GM19372 (cell line): ENCODE measurements at regions not wholly inside any gene's neighbourhood (a gene's known extent, or its start where the extent isn't known, plus 50 kb on each side); places are given as distances from the start of the nearest gene placed in this dataset.

ENCODE experiments used
- ATAC-seq: cut with Tn5 transposase; IDR thresholded peaks from one replicate; pipeline ENCODE4 v1.9.1; 2021; ENCODE audit warnings: mild to moderate bottlenecking, low read depth, moderate library complexity; ENCODE audit not compliant: unreplicated experiment

DNA sequence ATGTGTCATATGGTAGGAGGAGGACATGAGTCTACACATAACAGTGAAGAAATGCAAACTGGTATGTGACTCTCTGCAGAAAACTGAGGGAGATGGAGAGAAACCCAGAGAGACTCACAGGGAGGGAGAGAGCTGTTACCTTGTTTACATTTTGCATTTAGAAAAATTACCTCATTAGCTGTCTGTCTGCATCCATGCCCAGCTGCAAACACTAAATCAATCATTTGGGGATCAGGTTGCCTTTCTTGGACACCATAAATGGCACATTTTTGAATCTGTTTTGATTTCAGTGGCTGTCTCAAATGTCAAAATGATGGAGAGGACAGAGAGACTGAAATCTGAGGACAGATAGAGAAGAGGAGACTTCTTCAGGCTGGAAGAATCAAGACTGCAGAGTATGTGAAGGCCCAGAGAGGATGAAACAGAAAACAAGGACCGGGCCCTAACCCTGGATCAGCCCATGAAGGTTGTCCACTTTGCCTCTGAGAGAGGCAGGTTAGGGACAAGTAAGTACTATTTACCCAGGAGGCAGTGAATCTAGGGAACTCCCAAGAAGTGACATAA is 92.2 kb downstream of the UNC5CL start:
- ATAC-seq, result no peak

DNA sequence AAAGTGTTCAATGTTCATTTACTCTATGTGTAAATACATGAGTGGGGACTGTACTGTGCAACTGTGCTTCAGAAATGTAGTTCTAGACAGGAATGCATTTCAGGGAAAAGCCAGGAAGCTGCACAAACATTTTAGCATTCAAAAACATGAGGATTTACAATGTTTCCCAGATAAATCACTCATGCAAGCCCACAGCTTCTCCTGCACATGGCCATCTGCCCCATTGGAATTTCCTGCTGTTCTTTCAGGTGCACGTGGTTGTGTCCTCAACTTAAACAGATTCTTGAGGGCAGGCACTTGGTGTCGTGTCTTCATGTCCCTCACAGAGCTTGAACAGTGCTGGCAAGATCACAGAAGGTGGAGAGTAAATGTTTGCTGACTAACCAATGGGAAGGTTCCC is 101.5 kb downstream of the UNC5CL start:
- ATAC-seq, result no peak

- no peak for ATAC-seq
Measured at GRCh38 chr6:40936818-40937251, 102.2 kb downstream of the UNC5CL start.

DNA sequence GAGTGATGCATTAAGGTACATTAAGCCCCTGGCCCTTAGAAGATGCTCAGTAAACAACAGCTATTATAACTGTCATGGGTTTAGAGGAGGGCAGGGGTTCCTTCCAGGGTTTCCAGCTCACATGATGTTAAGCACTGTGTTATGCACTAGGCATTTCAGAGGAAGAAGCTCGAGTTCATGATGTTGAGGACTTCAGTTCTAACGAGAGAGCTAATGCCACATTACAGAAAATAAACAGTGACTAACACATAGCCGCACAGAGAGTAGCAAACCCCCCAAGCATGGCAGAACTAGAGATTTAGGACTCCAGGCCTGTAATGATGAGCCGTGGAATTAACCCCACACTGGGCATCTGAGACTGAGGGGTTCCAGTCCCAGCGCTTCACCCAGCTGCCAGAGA is 105.2 kb downstream of the UNC5CL start:
- no peak for ATAC-seq

DNA sequence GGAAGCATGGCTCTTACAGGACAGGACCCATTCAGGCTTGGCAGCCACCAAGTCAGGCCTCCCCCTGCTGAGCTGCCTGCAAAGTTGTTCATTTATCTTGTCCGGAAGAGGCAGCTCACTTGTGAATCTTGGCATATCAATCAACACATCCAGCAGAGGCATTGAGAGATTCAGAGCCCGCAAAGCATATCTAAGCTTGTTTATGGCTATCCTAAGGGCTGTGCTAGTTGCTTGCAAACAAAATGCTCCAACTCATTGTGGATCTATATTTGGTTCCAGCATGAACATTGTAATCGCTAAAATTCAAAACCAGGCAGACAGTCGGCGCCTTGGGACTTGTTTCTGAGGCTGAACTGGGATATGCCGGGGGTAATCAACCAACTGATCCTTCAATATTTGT is 106.1 kb downstream of the UNC5CL start:
- no peak for ATAC-seq

DNA sequence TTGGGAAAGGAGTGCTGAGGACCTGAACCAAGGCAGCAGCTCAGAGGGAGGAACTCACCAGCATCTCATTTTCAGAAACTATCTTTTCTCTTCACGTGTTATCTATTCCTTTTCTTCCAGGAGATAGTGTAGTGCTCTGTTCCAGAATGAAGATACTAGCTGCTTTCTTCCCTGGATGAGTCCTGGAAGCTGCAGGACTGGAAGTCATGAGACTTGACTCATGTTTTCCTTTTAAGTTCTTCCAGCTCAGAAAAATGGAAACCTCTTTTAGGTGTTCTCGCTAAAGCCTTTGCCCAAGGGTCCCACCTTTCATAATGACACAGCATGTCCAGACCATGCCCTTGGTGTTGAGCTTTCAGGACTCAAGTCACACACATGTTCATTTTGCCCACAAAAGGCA is 106.7 kb downstream of the UNC5CL start:
- ATAC-seq, result no peak

- ATAC-seq, result no peak
Measured at GRCh38 chr6:40931931-40932330, 107.1 kb downstream of the UNC5CL start.

- no peak for ATAC-seq
Measured at GRCh38 chr6:40930555-40930954, 108.5 kb downstream of the UNC5CL start.

DNA sequence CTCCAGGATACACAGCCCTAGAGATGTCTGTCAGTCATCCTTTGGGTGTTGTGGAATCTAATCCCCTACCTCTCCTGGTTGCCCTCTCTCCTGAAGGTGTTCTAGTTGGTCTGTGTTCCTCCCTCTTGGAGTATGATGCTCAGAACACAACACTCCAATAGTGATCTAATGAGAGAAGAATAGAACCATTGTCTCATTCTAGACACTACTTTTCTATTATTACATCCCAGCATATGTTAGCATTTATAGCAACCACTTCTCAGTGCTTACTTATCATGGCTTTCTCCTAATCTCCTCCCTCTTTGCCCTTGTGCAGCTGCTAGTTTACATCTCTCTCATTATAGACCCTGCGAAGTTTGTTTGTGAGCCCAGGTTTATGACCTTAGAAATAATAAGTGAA is 109.0 kb downstream of the UNC5CL start:
- no peak for ATAC-seq

- no peak for ATAC-seq
Measured at GRCh38 chr6:40929176-40929575, 109.8 kb downstream of the UNC5CL start.

DNA sequence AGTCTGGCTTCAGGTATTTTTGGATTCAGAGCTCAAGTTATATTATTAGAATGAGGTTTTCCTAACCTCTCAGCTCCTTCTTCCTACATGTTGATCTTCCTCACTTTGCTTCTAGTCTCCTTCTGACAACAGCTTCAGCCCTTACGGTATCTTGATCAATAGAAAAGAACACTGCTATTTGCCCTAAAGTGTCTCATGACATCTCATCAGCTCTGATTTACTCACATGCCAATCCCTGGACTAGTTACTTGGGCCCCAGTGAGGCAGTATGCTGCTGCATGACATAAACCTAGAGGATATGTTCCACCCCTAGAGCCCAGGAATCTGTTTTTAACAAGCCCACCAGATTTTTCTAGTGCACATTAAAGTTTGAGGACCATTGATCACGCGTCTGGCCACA is 110.3 kb downstream of the UNC5CL start:
- ATAC-seq, result no peak

DNA sequence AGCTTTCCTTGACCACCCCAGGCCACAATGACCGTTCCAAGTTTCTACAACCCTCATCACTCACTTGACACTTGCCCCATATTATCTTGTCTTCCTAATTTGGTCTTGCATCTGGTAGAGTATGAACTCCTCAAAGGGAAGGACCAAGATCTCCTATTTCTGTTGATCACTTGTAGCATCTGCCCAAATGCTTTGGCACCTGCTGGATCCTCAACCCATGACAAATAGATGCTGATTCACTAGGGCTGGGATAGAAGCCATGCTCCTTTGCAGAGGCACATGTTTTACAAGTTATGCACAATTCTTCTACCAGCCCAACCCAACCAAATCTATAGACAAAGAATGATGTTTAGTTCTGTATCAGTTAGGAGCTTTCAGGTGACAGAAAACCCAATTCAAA is 110.7 kb downstream of the UNC5CL start:
- no peak for ATAC-seq

GRCh38 chr6:40925341-40925740 is 113.7 kb downstream of the UNC5CL start:
- no peak for ATAC-seq

DNA sequence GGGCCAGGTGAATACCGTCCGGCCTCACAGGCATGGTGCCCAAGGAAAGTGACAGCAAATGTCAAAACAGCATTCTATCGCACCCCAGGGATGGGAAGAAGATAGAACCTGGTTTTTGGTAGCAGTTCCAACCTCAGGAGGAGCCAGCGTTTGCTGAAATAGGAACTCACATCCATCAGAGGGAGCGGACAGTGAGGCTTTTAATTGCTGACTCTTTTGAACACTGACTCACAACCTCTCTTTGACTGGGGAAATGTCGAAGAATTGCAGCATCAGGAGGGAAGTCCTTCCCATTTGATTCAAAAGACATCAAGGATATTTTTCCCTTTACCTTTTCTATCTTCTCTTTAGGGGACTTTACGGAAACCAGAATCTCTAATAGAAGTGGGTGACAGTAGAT is 114.2 kb downstream of the UNC5CL start:
- ATAC-seq, result no peak

DNA sequence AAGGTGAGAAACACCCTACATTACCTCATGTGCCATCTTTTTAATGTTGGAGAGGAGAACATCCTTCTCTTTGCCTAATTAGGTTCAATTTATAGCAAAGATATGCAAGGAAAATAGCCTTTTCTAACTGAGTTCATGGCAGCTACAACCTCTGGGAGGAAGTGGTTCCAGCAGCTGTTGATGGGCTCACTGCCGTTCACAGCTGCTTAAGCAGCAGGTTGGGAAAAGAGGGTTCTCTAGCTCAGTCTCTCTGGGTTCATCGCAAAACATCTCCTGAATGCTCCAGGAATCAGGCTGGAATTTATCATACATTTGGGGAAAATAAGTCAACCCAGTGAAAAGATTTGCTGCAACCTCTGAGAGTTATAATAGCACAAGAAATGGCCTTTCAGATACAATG is 115.1 kb downstream of the UNC5CL start:
- ATAC-seq, result no peak

GRCh38 chr6:40923326-40923725 is 115.7 kb downstream of the UNC5CL start:
- ATAC-seq, result no peak

DNA sequence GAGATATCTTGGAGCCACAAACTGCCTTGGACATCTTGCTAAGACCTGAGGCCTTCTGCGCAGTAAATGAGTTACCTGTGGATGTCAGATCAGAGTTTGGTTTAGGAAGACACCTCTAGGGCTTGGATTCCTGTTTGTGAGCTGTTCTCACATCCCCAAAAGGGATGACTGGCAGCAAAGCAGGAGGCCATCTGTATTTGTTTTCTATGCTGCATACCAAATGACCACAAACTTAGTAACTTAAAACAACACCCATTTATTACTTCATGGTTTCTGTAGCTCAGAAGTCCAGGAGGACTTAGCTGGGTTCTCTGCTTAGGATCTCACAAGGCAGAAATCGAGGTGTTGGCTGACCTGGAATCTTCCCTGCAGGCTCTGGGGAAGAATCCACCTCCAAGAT is 116.7 kb downstream of the UNC5CL start:
- no peak for ATAC-seq

GRCh38 chr6:40918040-40918651 is 120.9 kb downstream of the UNC5CL start:
- no peak for ATAC-seq

DNA sequence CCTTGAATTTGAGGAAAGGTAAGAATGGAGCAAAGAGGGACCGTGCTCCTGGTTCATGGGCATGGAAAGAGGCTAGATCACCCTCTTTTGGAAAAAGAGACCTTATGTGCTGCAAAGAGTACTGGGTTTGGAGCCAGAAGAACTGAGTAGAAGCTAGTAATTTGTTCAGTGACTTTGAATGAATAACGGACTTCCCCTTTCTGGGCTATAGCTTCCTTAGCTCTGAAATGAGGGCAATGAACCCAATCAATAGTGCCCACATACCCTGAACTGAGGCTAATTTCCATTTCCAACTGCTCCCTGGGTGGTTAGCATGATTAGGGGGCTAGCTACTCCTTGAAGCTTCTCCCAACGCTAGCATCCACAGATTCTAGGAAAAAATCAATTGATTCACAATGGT is 121.4 kb downstream of the UNC5CL start:
- ATAC-seq, result no peak

- ATAC-seq, result no peak
Measured at GRCh38 chr6:40916845-40917244, 122.2 kb downstream of the UNC5CL start.

- ATAC-seq, result no peak
Measured at GRCh38 chr6:40915165-40915564, 123.9 kb downstream of the UNC5CL start.

DNA sequence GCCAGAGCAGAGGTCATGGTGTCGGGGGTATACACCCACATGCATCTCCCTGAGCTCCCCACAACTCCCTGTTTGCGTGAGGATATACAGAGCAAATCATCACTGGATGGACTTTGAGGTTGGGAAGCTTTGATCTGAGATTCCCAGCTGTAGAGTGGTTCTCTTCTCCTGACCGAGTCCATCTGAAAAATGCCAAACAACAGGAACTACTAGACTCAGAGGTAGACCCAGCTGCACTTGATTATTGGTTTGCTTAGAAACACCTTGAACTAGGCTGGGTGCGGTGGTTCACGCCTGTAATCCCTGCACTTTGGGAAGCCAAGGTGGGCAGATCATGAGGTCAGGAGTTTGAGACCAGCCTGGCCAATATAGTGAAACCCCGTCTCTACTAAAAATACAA is 125.0 kb downstream of the UNC5CL start:
- no peak for ATAC-seq
